Neural crest cell (in vitro differentiated cells): ENCODE measurements at regions not wholly inside any gene's neighbourhood (a gene's known extent, or its start where the extent isn't known, plus 50 kb on each side); places are given as distances from the start of the nearest gene placed in this dataset.

Experiments used
- DNase-seq: peaks from one replicate; pipeline ENCODE4 v3.0.0; 2021; ENCODE audit warnings: low read depth, mixed read lengths, low spot score
- H3K27ac Mint-ChIP-seq: one replicate; pipeline ENCODE4 v1.8.0; 2021; ENCODE audit warnings: mild to moderate bottlenecking, mixed read lengths; ENCODE audit not compliant: unreplicated experiment
- H3K27me3 Mint-ChIP-seq: 2 replicates; pipeline ENCODE4 v1.8.0; 2021; ENCODE audit warnings: low read depth, mild to moderate bottlenecking, mixed read lengths
- H3K36me3 Mint-ChIP-seq: 2 replicates; pipeline ENCODE4 v1.8.0; 2021; ENCODE audit warnings: low read depth, mild to moderate bottlenecking, mixed read lengths
- H3K4me1 Mint-ChIP-seq: 2 replicates; pipeline ENCODE4 v1.8.0; 2021; ENCODE audit warnings: mixed read lengths
- H3K4me3 Mint-ChIP-seq: one replicate; pipeline ENCODE4 v1.8.0; 2021; ENCODE audit warnings: mild to moderate bottlenecking, mixed read lengths
- H3K9me3 Mint-ChIP-seq: 2 replicates; pipeline ENCODE4 v1.8.0; 2021; ENCODE audit warnings: mixed read lengths
- TF ChIP-seq, protein P1 (sequence below): fragments of 200-600 bp; sonication (generic); conservative IDR thresholded peaks from 2 replicates; pipeline ENCODE4 v1.5.0; 2021; ENCODE audit warnings: antibody characterized with exemption, mild to moderate bottlenecking

DNA sequence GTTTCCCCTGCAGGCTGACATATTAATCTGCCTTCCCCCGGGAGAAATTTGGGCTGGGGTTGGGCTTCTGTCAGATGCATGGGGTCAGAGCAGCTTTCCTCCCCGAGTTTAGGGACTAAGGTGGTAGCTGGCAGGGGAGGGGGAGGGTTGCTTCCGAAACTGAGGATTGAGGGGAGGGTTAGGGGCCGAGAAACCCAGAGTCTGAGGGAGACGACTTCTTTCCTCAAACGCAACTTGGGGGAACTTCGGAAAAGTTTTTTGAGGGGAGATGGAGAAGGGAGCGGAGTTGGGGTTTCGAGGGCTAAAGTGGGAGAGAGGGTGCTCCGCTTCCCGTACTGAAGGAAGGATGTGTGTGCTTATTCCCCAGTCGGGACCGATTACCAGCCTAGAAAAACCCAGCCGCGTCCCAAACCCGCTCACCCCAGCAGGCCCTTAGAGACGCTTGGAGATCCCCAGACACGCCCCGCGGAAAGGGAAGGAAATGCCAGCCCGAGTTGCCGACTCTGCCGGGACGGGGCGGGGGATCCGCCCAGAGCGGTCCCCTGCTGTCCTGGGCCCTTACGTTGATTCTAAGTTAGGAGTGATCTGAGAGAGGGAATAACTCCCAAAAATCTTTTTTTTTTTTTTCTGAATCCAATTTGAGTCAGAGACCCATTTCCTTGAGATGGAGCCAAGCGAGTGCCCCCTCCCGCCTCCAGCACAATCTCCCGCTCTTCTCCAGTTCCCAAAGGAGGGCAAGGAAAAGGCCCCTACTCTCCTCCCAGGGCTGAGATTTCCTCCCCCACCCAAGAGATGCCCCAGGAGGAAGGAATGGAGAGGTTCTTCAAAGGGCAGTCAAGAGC, 61.9 kb downstream of the SMUG1 start:
- no peak overlapping the region for H3K27ac Mint-ChIP-seq
- TF ChIP-seq, protein P1, sequence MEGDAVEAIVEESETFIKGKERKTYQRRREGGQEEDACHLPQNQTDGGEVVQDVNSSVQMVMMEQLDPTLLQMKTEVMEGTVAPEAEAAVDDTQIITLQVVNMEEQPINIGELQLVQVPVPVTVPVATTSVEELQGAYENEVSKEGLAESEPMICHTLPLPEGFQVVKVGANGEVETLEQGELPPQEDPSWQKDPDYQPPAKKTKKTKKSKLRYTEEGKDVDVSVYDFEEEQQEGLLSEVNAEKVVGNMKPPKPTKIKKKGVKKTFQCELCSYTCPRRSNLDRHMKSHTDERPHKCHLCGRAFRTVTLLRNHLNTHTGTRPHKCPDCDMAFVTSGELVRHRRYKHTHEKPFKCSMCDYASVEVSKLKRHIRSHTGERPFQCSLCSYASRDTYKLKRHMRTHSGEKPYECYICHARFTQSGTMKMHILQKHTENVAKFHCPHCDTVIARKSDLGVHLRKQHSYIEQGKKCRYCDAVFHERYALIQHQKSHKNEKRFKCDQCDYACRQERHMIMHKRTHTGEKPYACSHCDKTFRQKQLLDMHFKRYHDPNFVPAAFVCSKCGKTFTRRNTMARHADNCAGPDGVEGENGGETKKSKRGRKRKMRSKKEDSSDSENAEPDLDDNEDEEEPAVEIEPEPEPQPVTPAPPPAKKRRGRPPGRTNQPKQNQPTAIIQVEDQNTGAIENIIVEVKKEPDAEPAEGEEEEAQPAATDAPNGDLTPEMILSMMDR = no peak
- H3K27me3 Mint-ChIP-seq = peaks cover 100% of the 10 kb centered on the region
- no peaks in the 10 kb centered on the region for H3K9me3 Mint-ChIP-seq
- no peaks in the 10 kb centered on the region for H3K36me3 Mint-ChIP-seq
- peaks cover 21% of the 10 kb centered on the region for H3K4me1 Mint-ChIP-seq
- peak overlapping the region; percentile 85 for H3K4me3 Mint-ChIP-seq
- DNase-seq = no peak

DNA sequence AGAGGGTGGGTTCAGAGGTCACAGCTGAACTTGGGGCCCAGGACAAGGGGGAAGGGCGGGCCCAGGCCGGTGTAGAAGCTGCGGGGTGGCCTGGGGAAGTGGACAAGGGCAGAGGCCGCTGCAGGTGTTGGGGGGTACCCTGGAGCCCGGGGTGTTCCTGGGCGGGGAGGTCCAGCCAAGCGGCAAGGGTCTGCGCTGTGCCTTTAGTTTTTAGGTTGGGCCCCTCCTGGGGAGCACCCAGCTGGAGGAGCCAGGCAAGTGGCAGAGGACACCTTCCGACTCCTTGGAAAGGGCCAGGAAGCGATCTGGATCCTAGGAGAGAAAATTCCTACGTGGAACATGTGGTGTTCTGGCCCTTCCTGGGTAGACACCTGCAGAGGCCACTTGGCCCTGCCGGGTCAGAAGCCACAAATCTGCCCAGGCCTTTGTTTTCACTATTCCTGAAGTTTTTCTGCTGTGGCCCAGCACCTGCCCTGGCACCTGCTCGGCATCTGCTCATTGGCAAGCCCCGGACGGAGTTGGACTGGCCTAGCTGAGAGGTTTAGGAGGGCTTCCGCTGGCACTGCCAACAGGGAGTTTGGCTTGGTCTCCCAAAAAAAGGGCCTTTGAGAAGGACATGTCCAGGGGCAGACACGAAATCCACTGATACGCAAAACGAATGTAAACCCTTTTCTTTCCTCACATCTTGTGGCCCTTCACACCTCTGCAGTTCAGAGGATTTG, 61.1 kb downstream of the SMUG1 start:
- H3K27ac Mint-ChIP-seq = no peak overlapping the region
- H3K4me3 Mint-ChIP-seq = peak overlapping the region; percentile 85
- H3K36me3 Mint-ChIP-seq = no peaks in the 10 kb centered on the region
- peaks cover 100% of the 10 kb centered on the region for H3K27me3 Mint-ChIP-seq
- DNase-seq = no peak
- TF ChIP-seq, protein P1 = no peak
- H3K4me1 Mint-ChIP-seq = peaks cover 21% of the 10 kb centered on the region
- no peaks in the 10 kb centered on the region for H3K9me3 Mint-ChIP-seq

DNA sequence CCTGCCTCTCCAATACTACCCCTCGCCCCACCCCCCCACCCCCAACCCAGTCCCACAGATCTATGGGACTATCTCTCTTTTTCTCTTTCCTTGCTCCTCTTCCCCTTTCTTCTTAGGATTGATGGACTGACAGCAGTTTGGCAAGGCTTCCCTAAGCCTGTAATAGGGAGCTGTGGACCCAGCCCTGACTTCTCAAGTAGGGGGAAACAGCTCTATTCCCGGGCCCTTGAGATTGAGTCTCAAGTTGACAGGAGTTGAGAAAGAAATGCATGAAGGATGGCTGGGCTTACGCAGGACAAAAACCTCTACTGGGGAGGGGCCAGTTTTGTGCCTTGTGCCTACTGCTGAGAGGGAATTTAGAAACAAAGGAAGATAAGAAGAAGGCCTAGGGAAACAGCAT, 60.4 kb downstream of the SMUG1 start:
- peak overlapping the region; percentile 66 for H3K4me3 Mint-ChIP-seq
- H3K9me3 Mint-ChIP-seq = no peaks in the 10 kb centered on the region
- no peaks in the 10 kb centered on the region for H3K36me3 Mint-ChIP-seq
- H3K27ac Mint-ChIP-seq = no peak overlapping the region
- H3K4me1 Mint-ChIP-seq = peaks cover 26% of the 10 kb centered on the region
- peaks cover 100% of the 10 kb centered on the region for H3K27me3 Mint-ChIP-seq
- TF ChIP-seq, protein P1 = no peak
- DNase-seq = no peak

DNA sequence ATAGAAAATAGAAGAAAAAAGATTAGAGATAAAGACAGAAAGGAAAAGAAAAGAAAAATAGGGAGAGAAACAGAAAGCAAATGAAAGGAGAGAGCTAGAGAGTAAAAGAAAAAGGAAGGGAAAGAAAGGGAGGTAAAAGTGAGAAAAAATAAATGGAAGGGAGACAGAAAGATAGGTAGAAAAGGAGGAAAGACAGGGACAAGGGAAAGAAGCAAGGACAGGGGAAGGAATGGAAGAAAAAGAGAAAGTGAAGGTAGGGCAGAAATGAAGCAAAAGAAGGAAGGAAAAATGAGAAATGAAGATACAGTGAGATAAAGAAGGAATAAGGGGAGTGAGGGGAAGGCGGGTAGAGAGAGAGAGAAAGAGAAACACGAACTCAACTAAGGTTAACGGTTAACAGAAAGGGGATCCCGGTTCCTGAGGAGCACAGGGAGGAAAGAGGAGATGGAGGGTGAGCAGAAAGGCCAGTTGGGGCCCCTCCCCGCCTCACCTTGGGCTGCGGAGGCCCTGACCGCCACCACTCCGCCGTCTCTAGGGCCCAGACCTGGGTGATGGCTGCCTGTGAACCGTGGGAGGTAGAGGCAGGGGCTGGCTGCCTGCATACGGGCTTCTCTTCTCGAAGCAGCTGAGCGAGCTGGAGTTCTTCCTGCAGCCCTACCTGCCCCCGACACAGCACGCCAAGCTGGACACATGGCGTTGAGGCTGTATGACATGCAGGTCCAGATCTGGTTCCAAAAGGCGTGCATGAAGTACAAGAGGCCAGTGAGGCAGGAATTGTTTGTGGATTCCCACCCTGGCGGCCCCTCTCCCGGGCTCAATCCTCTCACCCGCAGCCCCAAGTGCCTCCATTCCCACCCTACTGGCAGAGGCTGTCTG, 59.5 kb downstream of the SMUG1 start:
- no peaks in the 10 kb centered on the region for H3K36me3 Mint-ChIP-seq
- H3K4me3 Mint-ChIP-seq = no peak overlapping the region
- H3K27me3 Mint-ChIP-seq = peaks cover 100% of the 10 kb centered on the region
- no peaks in the 10 kb centered on the region for H3K9me3 Mint-ChIP-seq
- TF ChIP-seq, protein P1 = no peak
- no peak for DNase-seq
- no peak overlapping the region for H3K27ac Mint-ChIP-seq
- H3K4me1 Mint-ChIP-seq = peaks cover 34% of the 10 kb centered on the region
